Activated B cell treated with CpG ODN at 0.5 μM for 24 hours (primary cell): ENCODE measurements at regions not wholly inside any gene's neighbourhood (a gene's known extent, or its start where the extent isn't known, plus 50 kb on each side); places are given as distances from the start of the nearest gene placed in this dataset.

Experiments used
- ATAC-seq: fragments of 200-7000 bp; cut with Tn5 transposase; one replicate; pipeline ENCODE4 v1.10.0; 2021; ENCODE audit warnings: low read depth, mild to moderate bottlenecking, moderate library complexity
- CTCF ChIA-PET: fragments of 350-600 bp; sonication (Branson Sonifier 250); formaldehyde crosslinking; loops from one replicate; lab custom pipeline; 2021; ENCODE audit warnings: antibody characterized with exemption; lab: Charles Lee
- POLR2A ChIA-PET: fragments of 350-600 bp; sonication (Branson Sonifier 250); formaldehyde crosslinking; loops from one replicate; lab custom pipeline; 2021; ENCODE audit warnings: antibody characterized with exemption; lab: Charles Lee
- DNase-seq: peaks from one replicate; pipeline ENCODE4 v3.0.0; 2022
- H3K27ac Mint-ChIP-seq: one replicate; pipeline ENCODE4 v1.8.0; 2020; ENCODE audit warnings: mixed read lengths
- H3K27me3 Mint-ChIP-seq: one replicate; pipeline ENCODE4 v1.8.0; 2021; ENCODE audit warnings: mixed read lengths
- H3K36me3 Mint-ChIP-seq: one replicate; pipeline ENCODE4 v1.8.0; 2021; ENCODE audit warnings: low read depth, mixed read lengths
- H3K4me1 Mint-ChIP-seq: one replicate; pipeline ENCODE4 v1.8.0; 2021; ENCODE audit warnings: mixed read lengths
- H3K4me3 Mint-ChIP-seq: one replicate; pipeline ENCODE4 v1.8.0; 2020; ENCODE audit warnings: mild to moderate bottlenecking, mixed read lengths
- H3K9me3 Mint-ChIP-seq: one replicate; pipeline ENCODE4 v1.8.0; 2020; ENCODE audit warnings: mixed read lengths
- CTCF ChIP-seq: fragments of 200-600 bp; IDR thresholded peaks from one replicate; pipeline ENCODE4 v1.8.0; 2022; ENCODE audit warnings: antibody characterized with exemption, mild to moderate bottlenecking
- intact Hi-C: fragments of 100-400 bp; cut with micrococcal nuclease; formaldehyde crosslinking; loops from one replicate; pipeline ENCODE4 v1.15.1; 2024

GRCh38 chr16:6349725-6350124 lies 982.9 kb upstream of the RBFOX1 start:
- no peak for DNase-seq
- TF ChIP-seq CTCF = no peak
- POLR2A ChIA-PET = no interaction called here
- Mint-ChIP-seq H3K4me1 (no peaks in the 10 kb centered on the region), H3K9me3 (peaks cover 4% of the 10 kb centered on the region), H3K27me3 (no peaks in the 10 kb centered on the region), H3K27ac (no peak overlapping the region), H3K36me3 (no peaks in the 10 kb centered on the region), H3K4me3 (no peak overlapping the region)
- CTCF ChIA-PET = no interaction called here
- no peak for ATAC-seq
- intact Hi-C loops = no loop called here

DNA sequence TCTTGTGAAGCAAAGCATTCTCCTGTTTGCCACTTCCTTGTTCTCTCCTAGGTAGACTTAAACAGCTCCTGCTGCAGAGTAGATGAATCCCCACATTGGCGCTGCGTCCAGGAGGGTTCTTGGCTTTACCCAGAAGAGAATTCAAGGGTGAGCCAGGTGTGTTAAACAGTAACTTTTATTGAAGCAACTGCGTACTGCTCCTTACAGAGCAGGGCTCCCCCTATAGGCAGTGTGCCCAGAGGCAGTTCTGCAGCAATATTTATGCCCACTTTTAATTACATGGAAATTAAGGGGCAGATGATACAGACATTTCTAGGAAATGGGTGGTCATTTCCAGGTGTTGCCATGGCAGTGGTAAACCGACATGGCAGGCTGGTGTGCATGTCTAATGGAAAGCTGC lies 987.6 kb upstream of the RBFOX1 start:
- no peak overlapping the region for H3K4me3 Mint-ChIP-seq
- POLR2A ChIA-PET = no interaction called here
- no peaks in the 10 kb centered on the region for H3K27me3 Mint-ChIP-seq
- CTCF ChIA-PET = no interaction called here
- no peak overlapping the region for H3K27ac Mint-ChIP-seq
- TF ChIP-seq CTCF = no peak
- intact Hi-C loops = no loop called here
- DNase-seq (no peak), ATAC-seq (no peak)
- H3K4me1 Mint-ChIP-seq = no peaks in the 10 kb centered on the region
- H3K36me3 Mint-ChIP-seq = no peaks in the 10 kb centered on the region
- peaks cover under 1% of the 10 kb centered on the region for H3K9me3 Mint-ChIP-seq

GRCh38 chr16:6343157-6343556 lies 989.5 kb upstream of the RBFOX1 start:
- H3K4me1 Mint-ChIP-seq = no peaks in the 10 kb centered on the region
- intact Hi-C loops = no loop called here

GRCh38 chr16:6341981-6342380 lies 990.7 kb upstream of the RBFOX1 start:
- no peak for TF ChIP-seq CTCF
- ATAC-seq = no peak
- H3K9me3 Mint-ChIP-seq = peaks cover 3% of the 10 kb centered on the region
- DNase-seq = no peak
- ChIA-PET POLR2A (no interaction called here), CTCF (no interaction called here)
- H3K27me3 Mint-ChIP-seq = no peaks in the 10 kb centered on the region
- H3K4me3 Mint-ChIP-seq = no peak overlapping the region
- intact Hi-C loops = no loop called here
- H3K36me3 Mint-ChIP-seq = no peaks in the 10 kb centered on the region
- no peak overlapping the region for H3K27ac Mint-ChIP-seq
- no peaks in the 10 kb centered on the region for H3K4me1 Mint-ChIP-seq

More at GRCh38 chr16:6343157-6343556, 989.5 kb upstream of the RBFOX1 start:
- no peak for ATAC-seq
- POLR2A ChIA-PET = no interaction called here
- Mint-ChIP-seq H3K9me3 (peaks cover 3% of the 10 kb centered on the region), H3K4me3 (no peak overlapping the region), H3K36me3 (no peaks in the 10 kb centered on the region), H3K27me3 (no peaks in the 10 kb centered on the region), H3K27ac (no peak overlapping the region)
- CTCF ChIA-PET = no interaction called here
- DNase-seq = no peak
- TF ChIP-seq CTCF = no peak

GRCh38 chr16:6335072-6335471 lies 997.6 kb upstream of the RBFOX1 start:
- intact Hi-C loops = no loop called here

More at GRCh38 chr16:6335072-6335471, 997.6 kb upstream of the RBFOX1 start:
- H3K4me1 Mint-ChIP-seq = no peaks in the 10 kb centered on the region
- no peaks in the 10 kb centered on the region for H3K27me3 Mint-ChIP-seq
- ChIA-PET CTCF (no interaction called here), POLR2A (no interaction called here)
- no peak overlapping the region for H3K4me3 Mint-ChIP-seq
- H3K27ac Mint-ChIP-seq = no peak overlapping the region
- DNase-seq (no peak), ATAC-seq (no peak)
- H3K36me3 Mint-ChIP-seq = no peaks in the 10 kb centered on the region
- TF ChIP-seq CTCF = no peak
- peaks cover 8% of the 10 kb centered on the region for H3K9me3 Mint-ChIP-seq
